Sigmoid colon (tissue), 6 donors: ENCODE measurements at regions not wholly inside any gene's neighbourhood (a gene's known extent, or its start where the extent isn't known, plus 50 kb on each side); places are given as distances from the start of the nearest gene placed in this dataset.

Source experiments
- DNase-seq: peaks from one replicate; pipeline ENCODE4 v3.0.0-alpha.2; 2019
- H3K27ac ChIP-seq, 4 donors: fragments of 200-600 bp; sonication (generic); one replicate each; pipeline ENCODE4 v1.5.1; 2016 to 2019; ENCODE audit warnings: mild to moderate bottlenecking in 1 of 4
- H3K27me3 ChIP-seq, 3 donors: fragments of 200-600 bp; sonication (generic); one replicate each; pipeline ENCODE4 v1.5.1; 2019; ENCODE audit warnings: mild to moderate bottlenecking in 1 of 3
- H3K36me3 ChIP-seq, 4 donors: fragments of 200-600 bp; sonication (generic); one replicate each; pipeline ENCODE4 v1.5.1; 2016 to 2019
- H3K4me1 ChIP-seq, 4 donors: fragments of 200-600 bp; sonication (generic); one replicate each; pipeline ENCODE4 v1.5.1; 2017 to 2019
- H3K4me3 ChIP-seq, 4 donors: fragments of 200-600 bp; sonication (generic); one replicate each; pipeline ENCODE4 v1.5.1; 2017 to 2019; ENCODE audit warnings: mild to moderate bottlenecking in 2 of 4, moderate library complexity in 1 of 4
- H3K9me3 ChIP-seq, 4 donors: fragments of 200-600 bp in 3 of 4; sonication (generic) in 3 of 4; one replicate each; pipeline versions ENCODE4 v1.5.1 to v1.6.1; 2013 to 2019
- CTCF ChIP-seq, 4 experiments: fragments of 450-650 bp in 3 of 4; fragments of 200-600 bp in 1 of 4; IDR thresholded peaks; one replicate each; pipeline ENCODE4 v1.5.1; 2016 to 2019; ENCODE audit warnings: antibody characterized with exemption in 4 of 4, mild to moderate bottlenecking in 3 of 4, moderate library complexity in 2 of 4
- EP300 ChIP-seq, 4 donors: sonication (generic); formaldehyde crosslinking; IDR thresholded peaks; one replicate each; pipeline ENCODE4 v1.6.1; 2017; ENCODE audit warnings: antibody characterized with exemption in 4 of 4
- POLR2A ChIP-seq, 2 donors: fragments of 450-650 bp; IDR thresholded peaks; one replicate each; pipeline ENCODE4 v1.6.1; 2016; ENCODE audit warnings: antibody characterized with exemption in 2 of 2, mild to moderate bottlenecking in 2 of 2, moderate library complexity in 2 of 2
- POLR2AphosphoS5 ChIP-seq, 4 donors: sonication (generic); formaldehyde crosslinking; IDR thresholded peaks; one replicate each; pipeline ENCODE4 v1.6.1; 2017; ENCODE audit warnings: antibody characterized with exemption in 4 of 4
- WGBS, 2 donors: extraction: QIAGEN DNeasy Blood & Tissue Kit; methylation state at CpG; one replicate each; pipeline ENCODE4 v1.1.7; 2013; 5-methylcytosine and 5-hydroxymethylcytosine counted together
- intact Hi-C: fragments of 100-400 bp; cut with DNase I; formaldehyde crosslinking; loops from one replicate; pipeline ENCODE4 v1.15.1; 2023
- small RNA-seq, 3 donors: library from RNA; depleted of rRNA; stranded (forward); fragments of <200 nt; gene quantifications; one replicate each; pipeline ENCODE3, GENCODE V24; 2016
- donor health status: healthy with polysubstance abuse.
- donor health status: healthy.

GRCh38 chr2:123961576-123961975 is 63.5 kb upstream of the CNTNAP5 start:
- Histone ChIP-seq H3K4me1 (no peaks in the 10 kb centered on the region), H3K9me3 (peaks cover 0 to 3% (median 0%) of the 10 kb centered on the region in 4 donors), H3K27me3 (no peaks in the 10 kb centered on the region), H3K36me3 (no peaks in the 10 kb centered on the region), H3K27ac (no peak overlapping the region), H3K4me3 (no peak overlapping the region)
- intact Hi-C loops = no loop called here
- no peak for DNase-seq
- no peak for TF ChIP-seq EP300 (IDR thresholded peaks at IDR 0.05)
- TF ChIP-seq POLR2A (IDR thresholded peaks at IDR 0.05) = no peak
- no peak for TF ChIP-seq CTCF (IDR thresholded peaks at IDR 0.05)
- TF ChIP-seq POLR2AphosphoS5 (IDR thresholded peaks at IDR 0.05) = no peak

GRCh38 chr2:123971564-123972318 is 53.3 kb upstream of the CNTNAP5 start:
- Histone ChIP-seq H3K4me3 (no peak overlapping the region), H3K27me3 (no peaks in the 10 kb centered on the region), H3K9me3 (no peaks in the 10 kb centered on the region), H3K4me1 (no peaks in the 10 kb centered on the region), H3K36me3 (no peaks in the 10 kb centered on the region), H3K27ac (no peak overlapping the region)
- no peak for TF ChIP-seq POLR2AphosphoS5 (IDR thresholded peaks at IDR 0.05)
- TF ChIP-seq EP300 (IDR thresholded peaks at IDR 0.05) = no peak
- no peak for TF ChIP-seq POLR2A (IDR thresholded peaks at IDR 0.05)
- no peak for TF ChIP-seq CTCF (IDR thresholded peaks at IDR 0.05)
- no peak for DNase-seq
- WGBS, 2 donors = 52 to 69% methylated on average over 8 of the region's 8 CpGs
- intact Hi-C loops = no loop called here

Small RNA genes lying in the stretch of these regions (small RNA-seq; reads per million reads assigned to genes)
- 0 reads per million in 3 donors for gene AC064859.1
